ELF-1 (cell line): ENCODE measurements at regions not wholly inside any gene's neighbourhood (a gene's known extent, or its start where the extent isn't known, plus 50 kb on each side); places are given as distances from the start of the nearest gene placed in this dataset.

Experiments
- DNase-seq: peaks from one replicate; pipeline ENCODE4 v3.0.0-alpha.2; 2016; ENCODE audit warnings: low read depth, low spot score

GRCh38 chr13:65054277-65054676 lies 2175.9 kb downstream of the PCDH9 start:
- no peak for DNase-seq

GRCh38 chr13:65036999-65037398 lies 2193.1 kb downstream of the PCDH9 start:
- DNase-seq = no peak

DNA sequence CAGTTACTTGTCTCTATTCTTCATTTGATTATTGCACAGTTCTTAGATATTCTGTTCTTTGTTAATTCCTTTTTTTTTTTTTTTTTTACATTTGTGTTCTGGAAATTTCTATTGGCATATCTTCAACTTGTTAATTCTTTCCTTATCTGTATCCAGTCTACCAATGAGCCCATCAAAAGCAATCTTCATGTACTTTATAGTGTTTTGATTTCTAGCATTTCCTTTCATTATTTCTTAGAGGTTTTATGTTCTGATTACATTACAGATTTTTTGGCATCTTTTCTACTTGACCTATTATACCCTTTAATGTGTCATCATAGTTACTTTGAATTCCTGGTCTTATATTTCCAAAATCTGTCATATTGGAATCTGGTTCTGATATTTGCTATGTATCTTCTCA lies 2194.8 kb downstream of the PCDH9 start:
- DNase-seq = no peak

DNA sequence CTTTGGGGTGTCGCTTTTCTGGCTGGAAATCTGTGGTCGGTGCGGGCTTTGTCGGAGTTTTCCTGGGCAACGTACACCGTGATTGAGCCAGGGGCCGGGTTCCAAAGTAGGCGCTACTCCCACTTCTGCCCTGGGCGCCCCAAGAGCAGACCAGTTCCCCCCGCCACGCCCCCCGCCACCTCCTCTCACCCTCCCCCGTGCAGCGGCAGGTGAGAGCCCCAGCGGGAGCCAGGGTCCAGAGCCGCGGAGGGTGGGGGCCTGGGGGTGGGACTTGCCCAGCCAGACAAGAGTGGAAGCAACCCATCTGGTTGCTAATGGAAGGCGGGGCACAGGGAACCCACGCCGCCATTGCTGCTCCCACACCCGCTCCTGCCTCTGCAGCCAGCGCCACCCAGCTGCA lies 2195.9 kb downstream of the PCDH9 start:
- no peak for DNase-seq

DNA sequence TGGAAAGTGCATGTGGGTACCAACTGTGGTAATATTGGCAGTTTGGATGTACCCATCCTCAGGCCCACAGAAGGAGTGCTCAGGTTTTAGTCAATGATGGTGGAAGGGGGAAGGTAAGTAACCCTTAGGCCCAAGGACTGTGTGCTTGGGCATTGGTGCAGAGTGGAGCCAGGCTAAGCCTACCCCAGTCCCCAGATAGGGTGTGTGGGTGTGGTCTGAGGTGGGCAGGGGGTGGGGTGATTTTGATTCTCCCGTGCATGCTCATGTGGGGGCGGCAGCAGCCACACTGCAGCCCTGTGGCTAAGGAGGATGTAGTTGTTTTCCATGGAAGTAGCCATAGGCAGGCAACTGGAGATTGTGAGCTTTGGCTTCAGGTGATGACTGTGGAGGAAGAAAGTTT lies 2197.3 kb downstream of the PCDH9 start:
- no peak for DNase-seq

DNA sequence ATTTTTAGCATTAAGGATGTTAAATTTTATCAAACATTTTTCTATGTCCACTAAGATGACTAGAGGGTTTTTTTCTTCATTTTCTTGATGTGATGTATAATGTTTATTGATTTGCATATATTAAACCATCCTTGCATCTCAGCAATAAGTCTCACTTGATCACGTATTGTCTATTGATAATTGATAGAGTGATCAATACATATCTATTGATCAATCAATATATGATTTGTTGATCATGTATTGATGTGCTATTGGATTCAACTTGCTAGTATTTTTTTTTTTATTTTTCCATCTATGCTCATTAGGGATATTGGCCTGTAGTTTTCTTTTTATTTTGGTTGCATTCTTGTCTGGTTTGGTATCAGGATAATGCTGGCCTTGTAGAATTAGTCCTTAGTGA lies 2202.0 kb downstream of the PCDH9 start:
- no peak for DNase-seq

GRCh38 chr13:65026505-65026904 lies 2203.6 kb downstream of the PCDH9 start:
- DNase-seq = no peak

GRCh38 chr13:65011378-65011777 lies 2218.8 kb downstream of the PCDH9 start:
- no peak for DNase-seq

- DNase-seq = no peak
These were observed 2232.7 kb downstream of the PCDH9 start for GRCh38 chr13:64997438-64997837.

GRCh38 chr13:64993514-64994164 lies 2236.5 kb downstream of the PCDH9 start:
- DNase-seq = no peak

DNA sequence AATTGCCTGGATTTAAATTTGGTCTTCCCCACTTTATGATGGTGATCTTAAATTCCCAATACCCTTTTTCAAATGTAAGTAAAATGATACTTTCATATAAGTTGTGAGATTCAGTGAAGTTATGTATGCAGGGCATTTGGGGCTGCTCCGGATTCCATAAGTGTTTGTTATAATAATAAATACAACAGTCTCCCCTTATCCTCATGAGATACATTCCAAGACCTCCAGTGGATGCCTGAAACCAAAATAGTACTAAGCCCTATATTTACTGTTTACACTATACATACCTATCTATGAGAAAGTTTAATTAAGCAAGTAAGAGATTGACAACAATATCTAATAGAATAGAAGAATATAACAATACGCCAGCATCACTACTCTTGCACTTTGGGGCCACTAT lies 2237.8 kb downstream of the PCDH9 start:
- DNase-seq = no peak

DNA sequence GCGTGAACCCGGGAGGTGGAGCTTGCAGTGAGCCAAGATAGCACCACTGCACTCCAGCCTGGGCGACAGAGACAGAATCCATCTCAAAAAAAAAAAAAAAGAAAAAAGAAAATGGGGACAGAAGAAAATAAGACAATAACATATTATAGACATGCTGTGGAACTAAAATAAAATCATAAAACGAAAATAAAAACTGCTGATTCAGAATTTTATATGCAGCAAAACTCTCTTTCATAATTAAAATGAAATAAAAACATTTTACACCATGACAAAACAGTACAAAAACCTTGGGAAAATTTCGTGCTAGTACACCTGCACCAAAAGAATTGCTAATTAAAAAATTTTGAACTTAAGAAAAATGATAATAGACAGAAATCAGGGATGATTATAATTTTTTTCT lies 2245.1 kb downstream of the PCDH9 start:
- DNase-seq = no peak

GRCh38 chr13:64962404-64962803 lies 2267.7 kb downstream of the PCDH9 start:
- no peak for DNase-seq

DNA sequence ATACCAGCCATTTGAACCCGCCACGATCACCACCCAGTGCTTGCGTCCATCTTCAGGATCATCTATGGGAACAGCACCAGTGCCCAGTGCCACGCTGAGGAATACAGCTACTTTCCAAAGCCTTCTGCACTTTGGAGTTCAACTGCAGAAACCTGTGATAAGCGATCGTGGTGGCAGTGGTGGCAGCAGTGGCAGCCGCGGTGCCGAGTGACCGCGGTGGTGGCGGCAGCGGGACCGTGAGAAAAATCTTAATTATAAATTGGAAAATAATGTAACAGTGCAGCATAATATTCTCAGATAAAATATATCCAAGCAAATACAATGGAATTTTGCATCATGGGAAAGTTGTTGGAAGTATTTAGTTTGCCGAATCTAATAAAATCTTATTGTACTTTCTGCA lies 2270.9 kb downstream of the PCDH9 start:
- DNase-seq = no peak

DNA sequence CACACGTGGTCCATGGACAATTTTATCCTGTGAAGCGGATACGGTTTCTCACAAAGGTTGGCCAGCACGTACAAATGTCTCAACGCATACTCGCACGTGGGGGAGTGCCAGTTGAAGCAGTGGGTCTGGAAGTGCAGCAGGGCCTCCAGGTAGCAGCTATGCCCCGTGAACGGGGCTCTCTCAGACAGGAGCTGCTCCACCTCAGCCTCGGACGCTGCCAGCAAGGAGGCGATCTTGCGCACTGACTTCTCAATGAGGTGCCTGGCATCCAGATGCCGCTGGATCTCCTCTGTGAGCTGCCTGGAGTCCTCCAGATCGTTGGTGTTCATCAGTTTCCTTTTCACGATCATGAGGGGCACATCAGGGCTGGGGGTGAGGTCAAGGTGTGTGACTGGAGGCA lies 2272.0 kb downstream of the PCDH9 start:
- no peak for DNase-seq

- no peak for DNase-seq
These were observed 2291.5 kb downstream of the PCDH9 start for GRCh38 chr13:64938660-64939059.

DNA sequence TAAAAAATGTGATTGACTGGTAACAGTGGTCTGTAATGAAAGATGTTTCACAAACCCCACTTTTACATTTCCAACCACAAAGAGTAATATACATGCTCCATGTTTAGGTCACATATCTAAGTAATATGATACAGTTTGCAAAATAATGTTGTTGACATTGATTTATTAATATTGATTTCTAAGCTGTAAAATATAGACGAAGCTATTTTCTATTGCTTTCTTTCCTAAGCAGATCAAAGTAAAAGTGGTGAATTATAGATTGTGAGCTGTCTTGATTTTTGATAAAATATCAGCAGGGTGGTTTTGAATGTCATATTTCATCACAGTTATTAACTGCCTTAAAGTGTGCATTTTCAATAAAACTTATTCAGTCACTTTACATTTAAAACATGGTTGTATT lies 2292.8 kb downstream of the PCDH9 start:
- DNase-seq = no peak

- no peak for DNase-seq
These were observed 2293.3 kb downstream of the PCDH9 start for GRCh38 chr13:64936879-64937278.

DNA sequence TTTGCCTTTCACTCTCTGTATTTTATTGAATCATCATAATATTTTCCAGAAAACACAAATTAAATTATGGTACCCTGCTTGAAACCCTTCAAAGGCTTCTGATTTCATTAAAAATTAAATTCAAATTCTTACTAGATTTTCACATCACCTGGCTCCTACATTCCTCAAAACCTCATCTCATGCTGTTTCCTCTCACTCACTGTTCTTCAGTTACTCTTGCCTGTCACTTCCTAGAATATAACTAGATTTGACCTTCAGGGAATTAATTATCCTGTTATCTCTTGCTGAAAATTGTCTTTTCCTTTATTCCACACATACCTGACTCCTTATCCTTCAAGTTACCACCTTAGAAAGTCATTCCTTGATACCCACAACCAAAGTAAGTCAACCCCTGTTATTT lies 2294.7 kb downstream of the PCDH9 start:
- DNase-seq = no peak

DNA sequence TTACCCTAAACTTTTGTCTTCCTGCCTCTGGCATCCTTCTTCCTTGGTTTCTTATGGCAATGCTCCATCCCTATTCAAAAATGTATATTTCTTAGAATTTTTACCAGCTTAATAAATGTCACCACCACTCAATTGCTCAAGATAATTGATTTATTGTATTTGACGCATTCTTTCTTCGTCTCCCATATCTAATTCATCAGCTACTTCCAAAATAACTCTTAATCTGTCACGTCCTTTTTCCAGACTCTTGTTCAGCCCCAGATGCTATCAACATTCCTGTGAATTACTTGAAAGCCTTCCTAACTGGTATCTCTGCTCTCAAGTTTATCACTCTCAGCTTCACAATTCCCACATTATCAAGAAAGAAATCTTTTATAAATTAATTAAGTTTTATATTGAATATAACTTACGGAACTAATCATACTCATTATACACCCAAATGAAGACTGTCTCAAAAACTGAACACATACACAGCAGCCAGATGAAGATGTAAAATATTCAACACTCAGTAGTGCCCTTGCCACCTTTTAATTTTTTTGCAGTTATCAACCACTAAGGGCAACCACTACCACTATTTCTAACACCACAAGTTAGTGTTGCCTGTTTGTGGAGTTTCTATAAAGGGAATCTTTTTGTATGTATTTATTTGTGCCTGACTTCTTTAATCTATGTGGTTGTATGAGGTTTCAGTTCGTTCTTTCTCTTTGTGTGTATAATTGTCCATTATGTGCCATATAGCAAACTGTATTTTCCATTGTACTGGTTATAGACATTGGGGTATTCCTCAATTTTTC lies 2295.4 kb downstream of the PCDH9 start:
- DNase-seq = no peak

- no peak for DNase-seq
These were observed 2299.5 kb downstream of the PCDH9 start for GRCh38 chr13:64930636-64931035.

DNA sequence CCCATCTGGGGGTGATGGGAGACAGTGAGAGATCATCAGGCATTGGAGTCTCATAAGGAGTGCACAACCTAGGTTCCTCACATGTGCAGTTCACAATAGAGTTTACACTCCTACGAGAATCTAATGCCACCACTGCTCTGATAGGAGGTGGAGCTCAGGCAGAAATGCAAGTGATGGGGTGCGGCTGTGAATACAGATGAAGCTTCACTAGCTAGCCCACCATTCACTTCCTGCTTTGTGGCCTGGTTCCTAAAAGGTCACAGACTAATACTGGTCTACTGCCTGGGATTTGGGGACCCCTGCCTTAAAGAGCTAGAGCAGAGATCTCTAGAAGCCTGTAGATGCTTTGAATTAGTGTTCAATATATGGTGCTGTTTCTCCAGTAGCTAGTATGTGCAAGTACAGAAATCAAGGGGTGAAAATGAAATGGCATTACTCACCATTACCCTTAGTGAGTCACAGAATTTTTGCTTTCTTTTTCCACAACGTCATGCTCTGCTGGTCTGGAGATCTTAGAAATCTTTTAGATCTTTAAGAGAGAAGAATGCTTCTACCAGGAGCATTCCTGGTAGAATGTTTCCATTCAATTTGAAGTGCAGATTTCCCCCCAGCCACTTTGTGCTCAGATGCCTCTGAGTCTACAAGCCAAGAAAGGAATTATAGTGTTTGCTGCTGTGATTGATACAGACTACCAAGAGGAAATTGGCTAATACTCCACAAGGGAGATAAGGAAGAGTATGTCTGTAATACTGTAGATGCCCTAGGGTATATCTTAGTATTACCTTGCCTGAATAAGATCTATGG lies 2301.2 kb downstream of the PCDH9 start:
- peak; percentile 9 for DNase-seq

DNA sequence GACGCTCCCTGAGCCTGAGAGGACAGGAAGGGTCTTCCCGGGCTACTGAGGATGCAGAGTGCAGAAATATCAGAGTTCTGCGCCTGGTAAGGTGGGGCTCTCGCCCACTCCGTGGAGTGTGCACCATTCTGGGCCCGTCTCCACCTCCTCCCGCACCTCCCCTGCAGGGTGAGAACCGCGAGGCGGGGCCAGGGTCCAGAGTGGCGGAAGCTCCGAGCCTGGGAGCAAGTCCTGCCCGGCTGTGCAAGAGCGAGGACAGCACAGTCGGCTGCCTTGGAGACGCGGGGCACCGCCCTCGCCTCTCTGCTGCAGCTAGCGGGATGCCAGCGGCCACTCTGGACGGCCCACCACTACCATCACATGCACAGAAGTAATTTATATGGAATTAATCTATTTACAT lies 2304.4 kb downstream of the PCDH9 start:
- no peak for DNase-seq
